ENCODE measurements at regions not wholly inside any gene's neighbourhood (a gene's known extent, or its start where the extent isn't known, plus 50 kb on each side); places are given as distances from the start of the nearest gene placed in this dataset.

- DNase-seq (ENCODE audit: low spot score) (peak; percentile 13), ATAC-seq (peak; percentile 59; the same call in 2 of the 3 replicates), FAIRE-seq (no peak)
- Histone ChIP-seq H3K4me1 (ENCODE audit: insufficient read depth, low read length) (no peaks in the 10 kb centered on the region), H3K4me2 (ENCODE audit: low read depth, low read length) (no peak overlapping the region), H3K9ac (ENCODE audit: insufficient read depth, low read depth, low read length) (no peak overlapping the region), H3K36me3 (replicated peaks in 1 of 2; ENCODE audit: control insufficient read depth in 1 of 2, insufficient read depth in 2 of 2, low read length in 2 of 2) (no peaks in the 10 kb centered on the region), H3K9me3 (ENCODE audit: low read length) (no peaks in the 10 kb centered on the region), H4K20me1 (ENCODE audit: insufficient read depth, low read length) (no peaks in the 10 kb centered on the region), H3K27me3 (ENCODE audit: control insufficient read depth in 1 of 2, insufficient read depth in 2 of 2, low read length in 2 of 2) (no peaks in the 10 kb centered on the region), H3K27ac (ENCODE audit: extremely low read length, insufficient read depth, low read length) (no peak overlapping the region), H3K79me2 (ENCODE audit: insufficient read depth, low read length) (no peaks in the 10 kb centered on the region), H2AFZ (ENCODE audit: low read length) (no peak overlapping the region), H3K4me3 (replicated peaks in 1 of 3; ENCODE audit: insufficient read depth in 1 of 3, low read depth in 2 of 3, low read length in 3 of 3) (no peak overlapping the region)
- CTCF ChIA-PET (ENCODE audit: low intra/inter-chr PET ratio, low total read pairs) = interaction anchor here (1.3 kb wide), 1 partner anchor 522 kb away, joined by 7 read pairs; no protein-coding TSS in a partner anchor
- 4% methylated on average over 3 of the region's 3 CpGs for WGBS (ENCODE audit: low lambda C conversion rate)
- intact Hi-C loops (cut with micrococcal nuclease; ENCODE audit: unreplicated experiment) (loop anchor here (1.0 to 5.0 kb wide), 4 partner anchors 323 to 768 kb away; no protein-coding TSS in a partner anchor), in situ Hi-C loops (cut with HindIII; ENCODE audit: extremely low pct_ligation_motif_present, low pct_unique_long_range_greater_than_20kb) (no loop called here)
- TF ChIP-seq MAFF (IDR thresholded peaks at IDR 0.05; ENCODE audit: low read depth, low read length) (peak; percentile 56; the same call in 1 of the 2 replicates), MAFK (conservative IDR thresholded peaks at IDR 0.05 in 1 of 2, IDR thresholded peaks at IDR 0.05 in 1 of 2; ENCODE audit: low read length in 2 of 2) (peak in 1 of 2 experiments; percentile 81; a peak in 3 of 4 replicates), MTA1 (CRISPR knock-in tag; IDR thresholded peaks at IDR 0.05; ENCODE audit: borderline replicate concordance) (no peak), RAD21 (CRISPR knock-in tag; IDR thresholded peaks at IDR 0.05) (no peak), CTCF (CRISPR knock-in tag; IDR thresholded peaks at IDR 0.05) (peak; percentile 14; the same call in 1 of the 2 replicates)
- POLR2A ChIA-PET = no interaction called here
- no TSS peak for BruUV-seq (replicated peaks)
These were observed 855.8 kb downstream of the HACE1 start for GRCh38 chr6:104003803-104004516.

- POLR2A ChIA-PET = no interaction called here
- TF ChIP-seq FOXC1 (CRISPR knock-in tag; IDR thresholded peaks at IDR 0.05; ENCODE audit: borderline replicate concordance) (no peak), NR1H2 (CRISPR knock-in tag; IDR thresholded peaks at IDR 0.05; ENCODE audit: borderline replicate concordance, low read depth) (no peak), HNRNPL (IDR thresholded peaks at IDR 0.05; ENCODE audit: low read depth, low read length) (no peak), NAIF1 (CRISPR knock-in tag; IDR thresholded peaks at IDR 0.05; ENCODE audit: borderline replicate concordance) (no peak), GPN1 (CRISPR knock-in tag; IDR thresholded peaks at IDR 0.05; ENCODE audit: borderline replicate concordance) (no peak), AFF4 (CRISPR knock-in tag; IDR thresholded peaks at IDR 0.05) (no peak), CREBL2 (CRISPR knock-in tag; IDR thresholded peaks at IDR 0.05; ENCODE audit: borderline replicate concordance) (no peak)
These were observed 864.1 kb downstream of the HACE1 start for GRCh38 chr6:103995571-103995970.

More at GRCh38 chr6:103995571-103995970, 864.1 kb downstream of the HACE1 start:
- WGBS (ENCODE audit: low lambda C conversion rate) = 0% methylated on average over 1 of the region's 1 CpG
- no peak overlapping the region for H3K27ac ChIP-seq (ENCODE audit: extremely low read length, insufficient read depth, low read length)
- H3K9me3 ChIP-seq (ENCODE audit: low read length) = no peaks in the 10 kb centered on the region
- no peaks in the 10 kb centered on the region; a peak in 1 of 5 replicates for H3K27me3 ChIP-seq (ENCODE audit: control insufficient read depth in 1 of 2, insufficient read depth in 2 of 2, low read length in 2 of 2)
- H3K79me2 ChIP-seq (ENCODE audit: insufficient read depth, low read length) = no peaks in the 10 kb centered on the region
- CTCF ChIA-PET (ENCODE audit: low intra/inter-chr PET ratio, low total read pairs) = no interaction called here
- ATAC-seq (no peak), FAIRE-seq (no peak), DNase-seq (ENCODE audit: low spot score) (no peak)
- in situ Hi-C loops (cut with HindIII; ENCODE audit: extremely low pct_ligation_motif_present, low pct_unique_long_range_greater_than_20kb) (no loop called here), intact Hi-C loops (cut with micrococcal nuclease; ENCODE audit: unreplicated experiment) (no loop called here)
- H3K4me3 ChIP-seq (replicated peaks in 1 of 3; ENCODE audit: insufficient read depth in 1 of 3, low read depth in 2 of 3, low read length in 3 of 3) = no peak overlapping the region
- H2AFZ ChIP-seq (ENCODE audit: low read length) = no peak overlapping the region
- H3K9ac ChIP-seq (ENCODE audit: insufficient read depth, low read depth, low read length) = no peak overlapping the region
- H3K4me1 ChIP-seq (ENCODE audit: insufficient read depth, low read length) = no peaks in the 10 kb centered on the region
- no peaks in the 10 kb centered on the region for H4K20me1 ChIP-seq (ENCODE audit: insufficient read depth, low read length)
- H3K4me2 ChIP-seq (ENCODE audit: low read depth, low read length) = no peak overlapping the region
- BruUV-seq (replicated peaks) = no TSS peak
- H3K36me3 ChIP-seq (replicated peaks in 1 of 2; ENCODE audit: control insufficient read depth in 1 of 2, insufficient read depth in 2 of 2, low read length in 2 of 2) = no peaks in the 10 kb centered on the region

Data from HepG2 (cell line).